ENCODE measurements at regions not wholly inside any gene's neighbourhood (a gene's known extent, or its start where the extent isn't known, plus 50 kb on each side); places are given as distances from the start of the nearest gene placed in this dataset.
A peak's percentile ranks its signal among the peaks of the same experiment; 100 is the strongest.
"Not testable (repeated sequence)": the region's sequence is repeated elsewhere in the genome, so short reads cannot be mapped to it uniquely, and the experiment has no call there.

GRCh38 chr16:64358291-64358690 is 763.6 kb downstream of the CDH11 start:
- no peak for DNase-seq (ENCODE audit: low spot score)

GRCh38 chr16:64356267-64356666 is 765.6 kb downstream of the CDH11 start:
- DNase-seq (ENCODE audit: low spot score): peak; percentile 65

- DNase-seq (ENCODE audit: low spot score): no peak
These were observed 769.6 kb downstream of the CDH11 start for GRCh38 chr16:64352246-64352645.

GRCh38 chr16:64351121-64351520 is 770.7 kb downstream of the CDH11 start:
- DNase-seq (ENCODE audit: low spot score): no peak

- no peak for DNase-seq (ENCODE audit: low spot score)
These were observed 775.8 kb downstream of the CDH11 start for GRCh38 chr16:64346080-64346479.

GRCh38 chr16:64345142-64345541 is 776.7 kb downstream of the CDH11 start:
- no peak for DNase-seq (ENCODE audit: low spot score)

- not testable (repeated sequence) for DNase-seq (ENCODE audit: low spot score)
These were observed 777.9 kb downstream of the CDH11 start for GRCh38 chr16:64343820-64344443.

- no peak for DNase-seq (ENCODE audit: low spot score)
These were observed 778.6 kb downstream of the CDH11 start for GRCh38 chr16:64343061-64343819.

- DNase-seq (ENCODE audit: low spot score): not testable (repeated sequence)
These were observed 780.5 kb downstream of the CDH11 start for GRCh38 chr16:64341336-64341735.

GRCh38 chr16:64339052-64339770 is 782.7 kb downstream of the CDH11 start:
- DNase-seq (ENCODE audit: low spot score): no peak

GRCh38 chr16:64321881-64322280 is 800.0 kb downstream of the CDH11 start:
- no peak for DNase-seq (ENCODE audit: low spot score)

GRCh38 chr16:64321066-64321465 is 800.8 kb downstream of the CDH11 start:
- DNase-seq (ENCODE audit: low spot score): no peak

- no peak for DNase-seq (ENCODE audit: low spot score)
These were observed 804.3 kb downstream of the CDH11 start for GRCh38 chr16:64317601-64318000.

- DNase-seq (ENCODE audit: low spot score): no peak
These were observed 808.1 kb downstream of the CDH11 start for GRCh38 chr16:64313726-64314125.

- no peak for DNase-seq (ENCODE audit: low spot score)
These were observed 808.9 kb downstream of the CDH11 start for GRCh38 chr16:64312980-64313379.

- DNase-seq (ENCODE audit: low spot score): no peak
These were observed 809.6 kb downstream of the CDH11 start for GRCh38 chr16:64312292-64312691.

GRCh38 chr16:64311241-64311640 is 810.6 kb downstream of the CDH11 start:
- no peak for DNase-seq (ENCODE audit: low spot score)

- no peak for DNase-seq (ENCODE audit: low spot score)
These were observed 812.3 kb downstream of the CDH11 start for GRCh38 chr16:64309398-64310110.

- no peak for DNase-seq (ENCODE audit: low spot score)
These were observed 813.1 kb downstream of the CDH11 start for GRCh38 chr16:64308721-64309120.

- no peak for DNase-seq (ENCODE audit: low spot score)
These were observed 814.4 kb downstream of the CDH11 start for GRCh38 chr16:64307431-64307830.

- no peak for DNase-seq (ENCODE audit: low spot score)
These were observed 816.2 kb downstream of the CDH11 start for GRCh38 chr16:64305663-64306062.

- DNase-seq (ENCODE audit: low spot score): no peak
These were observed 816.9 kb downstream of the CDH11 start for GRCh38 chr16:64304951-64305350.
